Trophoblast cell (in vitro differentiated cells and primary cell): ENCODE measurements at regions not wholly inside any gene's neighbourhood (a gene's known extent, or its start where the extent isn't known, plus 50 kb on each side); places are given as distances from the start of the nearest gene placed in this dataset.
A peak's percentile ranks its signal among the peaks of the same experiment; 100 is the strongest.

Experiments used
- DNase-seq, 2 donors: peaks; one replicate each; pipeline ENCODE4 v3.0.0-alpha.2; 2016
- H2AFZ ChIP-seq: 2 replicates; pipeline ENCODE4 v1.6.1; 2013; ENCODE audit warnings: low read length, moderate library complexity, mild to moderate bottlenecking; ENCODE audit not compliant: insufficient read depth, poor library complexity
- H2AK5ac ChIP-seq: 2 replicates; pipeline ENCODE4 v1.6.1; 2013; ENCODE audit warnings: mild to moderate bottlenecking, low read length
- H2BK120ac ChIP-seq: 2 replicates; pipeline ENCODE4 v1.6.1; 2013; ENCODE audit warnings: low read length, mild to moderate bottlenecking, moderate library complexity; ENCODE audit not compliant: insufficient read depth, poor library complexity
- H2BK12ac ChIP-seq: 2 replicates; pipeline ENCODE4 v1.6.1; 2013; ENCODE audit warnings: mild to moderate bottlenecking, low read length, moderate library complexity
- H2BK5ac ChIP-seq: 2 replicates; pipeline ENCODE4 v1.6.1; 2013; ENCODE audit warnings: low read length, low read depth, moderate library complexity, mild to moderate bottlenecking; ENCODE audit not compliant: poor library complexity
- H3K14ac ChIP-seq: 2 replicates; pipeline ENCODE4 v1.6.1; 2013; ENCODE audit warnings: mild to moderate bottlenecking, low read length
- H3K18ac ChIP-seq: 2 replicates; pipeline ENCODE4 v1.6.1; 2013; ENCODE audit warnings: mild to moderate bottlenecking, low read length
- H3K23ac ChIP-seq: 2 replicates; pipeline ENCODE4 v1.6.1; 2013; ENCODE audit warnings: low read length
- H3K27ac ChIP-seq: 2 replicates; pipeline ENCODE4 v1.5.1; 2013; ENCODE audit warnings: low read depth, mild to moderate bottlenecking, inconsistent platforms, low read length, moderate library complexity
- H3K27me3 ChIP-seq: 2 replicates; pipeline ENCODE4 v1.6.1; 2013; ENCODE audit warnings: inconsistent platforms, mild to moderate bottlenecking, low read length, moderate library complexity; ENCODE audit not compliant: insufficient read depth
- H3K36me3 ChIP-seq, 2 experiments: 1 replicate in 1 of 2; 2 replicates in 1 of 2; pipeline ENCODE4 v1.6.1; 2013; ENCODE audit warnings: low read length in 2 of 2, mild to moderate bottlenecking in 2 of 2, moderate library complexity in 1 of 2; ENCODE audit not compliant: insufficient read depth in 2 of 2, control insufficient read depth in 1 of 2
- H3K4ac ChIP-seq: 2 replicates; pipeline ENCODE4 v1.6.1; 2013; ENCODE audit warnings: low read depth, mild to moderate bottlenecking, low read length, moderate library complexity
- H3K4me1 ChIP-seq, 2 experiments: 1 replicate in 1 of 2; 2 replicates in 1 of 2; pipeline ENCODE4 v1.6.1; 2013; ENCODE audit warnings: low read length in 2 of 2, mild to moderate bottlenecking in 2 of 2, moderate library complexity in 1 of 2; ENCODE audit not compliant: insufficient read depth in 2 of 2, control insufficient read depth in 1 of 2
- H3K4me2 ChIP-seq: 2 replicates; pipeline ENCODE4 v1.6.1; 2013; ENCODE audit warnings: inconsistent platforms, mild to moderate bottlenecking, low read length, moderate library complexity
- H3K4me3 ChIP-seq: 2 replicates; pipeline ENCODE4 v1.5.1; 2013; ENCODE audit warnings: mild to moderate bottlenecking, low read depth, low read length, inconsistent platforms
- H3K79me1 ChIP-seq: one replicate; pipeline ENCODE4 v1.6.1; 2013; ENCODE audit warnings: low read length
- H3K79me2 ChIP-seq: 2 replicates; pipeline ENCODE4 v1.6.1; 2013; ENCODE audit warnings: low read length, mild to moderate bottlenecking; ENCODE audit not compliant: control insufficient read depth, insufficient read depth, poor library complexity
- H3K9ac ChIP-seq: 2 replicates; pipeline ENCODE4 v1.6.1; 2013; ENCODE audit warnings: mild to moderate bottlenecking, low read length
- H3K9me3 ChIP-seq: 2 replicates; pipeline ENCODE4 v1.6.1; 2013; ENCODE audit warnings: low read depth, mild to moderate bottlenecking, control low read depth, inconsistent platforms, low read length; ENCODE audit not compliant: insufficient read depth
- H4K12ac ChIP-seq: 2 replicates; pipeline ENCODE4 v1.6.1; 2013; ENCODE audit warnings: low read depth, mild to moderate bottlenecking, low read length, moderate library complexity
- H4K8ac ChIP-seq: 2 replicates; pipeline ENCODE4 v1.6.1; 2013; ENCODE audit warnings: low read depth, mild to moderate bottlenecking, low read length, moderate library complexity
- H4K91ac ChIP-seq: one replicate; pipeline ENCODE4 v1.6.1; 2013; ENCODE audit warnings: low read depth, mild to moderate bottlenecking, low read length, moderate library complexity
- WGBS: extraction: QIAGEN DNeasy Blood & Tissue Kit; methylation state at CpG from one replicate; pipeline ENCODE4 v1.1.7; 2013; ENCODE audit warnings: missing lambda C conversion rate; ENCODE audit not compliant: insufficient read length, insufficient coverage; ENCODE audit errors: extremely low coverage; 5-methylcytosine and 5-hydroxymethylcytosine counted together

GRCh38 chr10:36817898-36818297 lies 307.5 kb upstream of the ANKRD30A start:
- no peak overlapping the region for H4K8ac ChIP-seq
- no peaks in the 10 kb centered on the region for H3K27me3 ChIP-seq
- no peak overlapping the region for H4K91ac ChIP-seq
- H3K4me2 ChIP-seq: no peak overlapping the region
- H3K36me3 ChIP-seq: no peaks in the 10 kb centered on the region
- no peak overlapping the region for H2BK12ac ChIP-seq
- H3K79me1 ChIP-seq: no peaks in the 10 kb centered on the region
- no peak overlapping the region for H2AK5ac ChIP-seq
- no CpG with 5 or more reads among the region's 15 CpGs for WGBS
- no peak overlapping the region for H3K23ac ChIP-seq
- no peaks in the 10 kb centered on the region for H3K4me1 ChIP-seq
- H3K4ac ChIP-seq: no peak overlapping the region
- peaks cover 8% of the 10 kb centered on the region for H3K9me3 ChIP-seq
- no peak overlapping the region for H3K18ac ChIP-seq
- H2BK5ac ChIP-seq: no peak overlapping the region
- no peak overlapping the region for H3K4me3 ChIP-seq
- H4K12ac ChIP-seq: no peak overlapping the region
- H3K79me2 ChIP-seq: no peaks in the 10 kb centered on the region
- H3K27ac ChIP-seq: no peak overlapping the region
- no peak for DNase-seq
- no peak overlapping the region for H2BK120ac ChIP-seq
- no peak overlapping the region for H2AFZ ChIP-seq
- no peak overlapping the region for H3K9ac ChIP-seq
- H3K14ac ChIP-seq: no peak overlapping the region

- Histone ChIP-seq H3K9me3 (no peaks in the 10 kb centered on the region), H3K79me2 (no peaks in the 10 kb centered on the region), H3K23ac (no peak overlapping the region), H2BK120ac (no peak overlapping the region), H3K27me3 (no peaks in the 10 kb centered on the region), H3K9ac (no peak overlapping the region), H3K4ac (no peak overlapping the region), H4K91ac (no peak overlapping the region), H3K4me3 (no peak overlapping the region), H3K14ac (no peak overlapping the region), H3K4me1 (no peaks in the 10 kb centered on the region), H4K8ac (no peak overlapping the region), H3K27ac (no peak overlapping the region), H2AFZ (no peak overlapping the region), H3K36me3 (no peaks in the 10 kb centered on the region), H2AK5ac (no peak overlapping the region), H4K12ac (no peak overlapping the region), H3K4me2 (no peak overlapping the region), H2BK12ac (no peak overlapping the region), H3K18ac (no peak overlapping the region), H3K79me1 (no peaks in the 10 kb centered on the region), H2BK5ac (no peak overlapping the region)
- no CpG with 5 or more reads among the region's 2 CpGs for WGBS
- no peak for DNase-seq
Measured at GRCh38 chr10:36808625-36809362, 316.6 kb upstream of the ANKRD30A start.

GRCh38 chr10:36803229-36803628 lies 322.2 kb upstream of the ANKRD30A start:
- H3K4me2 ChIP-seq: no peak overlapping the region
- no peak overlapping the region for H3K23ac ChIP-seq
- no CpG with 5 or more reads among the region's 6 CpGs for WGBS
- peak overlapping the region; percentile 84 for H2BK12ac ChIP-seq
- H3K79me1 ChIP-seq: peaks cover 10% of the 10 kb centered on the region
- H3K4me3 ChIP-seq: no peak overlapping the region
- H2BK120ac ChIP-seq: no peak overlapping the region
- no peak overlapping the region for H3K18ac ChIP-seq
- H4K12ac ChIP-seq: no peak overlapping the region
- H3K27me3 ChIP-seq: no peaks in the 10 kb centered on the region
- no peaks in the 10 kb centered on the region for H3K36me3 ChIP-seq
- H2AK5ac ChIP-seq: no peak overlapping the region
- no peaks in the 10 kb centered on the region for H3K9me3 ChIP-seq
- H2BK5ac ChIP-seq: no peak overlapping the region
- no peak overlapping the region for H3K14ac ChIP-seq
- H4K91ac ChIP-seq: no peak overlapping the region
- H4K8ac ChIP-seq: no peak overlapping the region
- no peak overlapping the region for H3K4ac ChIP-seq
- H3K27ac ChIP-seq: no peak overlapping the region
- H3K4me1 ChIP-seq: peaks cover 11% of the 10 kb centered on the region in 2 experiments
- H3K9ac ChIP-seq: no peak overlapping the region
- H2AFZ ChIP-seq: no peak overlapping the region
- no peak for DNase-seq
- peaks cover 2% of the 10 kb centered on the region for H3K79me2 ChIP-seq

GRCh38 chr10:36802490-36803153 lies 322.8 kb upstream of the ANKRD30A start:
- Histone ChIP-seq H4K12ac (no peak overlapping the region), H3K79me1 (peaks cover 10% of the 10 kb centered on the region), H2BK5ac (peak overlapping the region; percentile 45), H3K14ac (peak overlapping the region; percentile 32), H3K4me3 (no peak overlapping the region), H2BK120ac (peak overlapping the region; percentile 48), H3K23ac (no peak overlapping the region), H2AK5ac (no peak overlapping the region), H2BK12ac (peak overlapping the region; percentile 62), H3K36me3 (no peaks in the 10 kb centered on the region), H4K8ac (peak overlapping the region; percentile 47), H3K9me3 (no peaks in the 10 kb centered on the region), H3K27me3 (no peaks in the 10 kb centered on the region), H3K4me2 (no peak overlapping the region), H3K4me1 (peaks cover 11% of the 10 kb centered on the region in 2 experiments), H3K18ac (peak overlapping the region; percentile 48), H2AFZ (peak overlapping the region; percentile 70), H3K27ac (peak overlapping the region; percentile 85), H3K79me2 (peaks cover 2% of the 10 kb centered on the region), H3K4ac (no peak overlapping the region), H4K91ac (peak overlapping the region; percentile 12), H3K9ac (no peak overlapping the region)
- WGBS: no CpG with 5 or more reads among the region's 13 CpGs
- DNase-seq: peak; percentile 26 to 49
